B cell (primary cell): ENCODE measurements at regions not wholly inside any gene's neighbourhood (a gene's known extent, or its start where the extent isn't known, plus 50 kb on each side); places are given as distances from the start of the nearest gene placed in this dataset.

Source experiments
- ATAC-seq: fragments of 200-7000 bp; cut with Tn5 transposase; one replicate; pipeline ENCODE4 v1.10.0; 2021; ENCODE audit warnings: low read depth, mild to moderate bottlenecking, moderate number of reproducible peaks, moderate library complexity
- CTCF ChIA-PET: fragments of 350-600 bp; sonication (Branson Sonifier 250); formaldehyde crosslinking; loops from one replicate; lab custom pipeline; 2021; ENCODE audit warnings: antibody characterized with exemption, inconsistent platforms; lab: Charles Lee
- POLR2A ChIA-PET: fragments of 350-600 bp; sonication (Branson Sonifier 250); formaldehyde crosslinking; loops from one replicate; lab custom pipeline; 2021; ENCODE audit warnings: antibody characterized with exemption; lab: Charles Lee
- DNase-seq: peaks from one replicate; pipeline ENCODE4 v3.0.0; 2013
- H2AFZ ChIP-seq: 2 replicates; pipeline ENCODE4 v1.6.1; 2012; ENCODE audit warnings: mild to moderate bottlenecking, low read depth, low read length; ENCODE audit not compliant: insufficient read depth, poor library complexity, severe bottlenecking
- H3K27ac ChIP-seq, 2 donors: 1 replicate in 1 of 2; 2 replicates in 1 of 2; pipeline ENCODE4 v1.5.1; 2012 to 2013; ENCODE audit warnings: low read length in 2 of 2, mild to moderate bottlenecking in 2 of 2, moderate library complexity in 1 of 2
- H3K27me3 ChIP-seq, 4 experiments: fragments of 200-600 bp in 1 of 4; sonication (generic) in 1 of 4; replicated peaks in 1 of 4; 1 replicate in 2 of 4; 2 replicates in 2 of 4; pipeline versions ENCODE4 v1.6.1 to v1.7.0; 2013 to 2016; ENCODE audit warnings: low read length in 3 of 4, mild to moderate bottlenecking in 2 of 4, mixed read lengths in 1 of 4, moderate library complexity in 1 of 4; ENCODE audit not compliant: insufficient read depth in 4 of 4, control insufficient read depth in 3 of 4; ENCODE audit errors: control extremely low read depth in 1 of 4
- H3K36me3 ChIP-seq, 2 experiments: replicated peaks in 1 of 2; 1 replicate in 1 of 2; 2 replicates in 1 of 2; pipeline versions ENCODE4 v1.6.1 to v1.7.1; 2013; ENCODE audit warnings: low read length in 1 of 2; ENCODE audit not compliant: insufficient read depth in 2 of 2, control insufficient read depth in 1 of 2; ENCODE audit errors: control extremely low read depth in 1 of 2, extremely low read depth in 1 of 2
- H3K4me1 ChIP-seq, 2 donors: fragments of 200-600 bp in 1 of 2; sonication (generic) in 1 of 2; 1 replicate in 1 of 2; 2 replicates in 1 of 2; pipeline versions ENCODE4 v1.5.1 to v1.6.1; 2013 to 2017; ENCODE audit warnings: low read length in 2 of 2; ENCODE audit not compliant: control insufficient read depth in 2 of 2, insufficient read depth in 2 of 2
- H3K4me2 ChIP-seq: replicated peaks from 2 replicates; pipeline ENCODE3; 2012; ENCODE audit warnings: mild to moderate bottlenecking, low read depth, low read length; ENCODE audit not compliant: poor library complexity, severe bottlenecking
- H3K4me3 ChIP-seq, 5 experiments: fragments of 200-600 bp in 1 of 5; sonication (generic) in 1 of 5; 1 replicate in 3 of 5; 2 replicates in 2 of 5; pipeline versions ENCODE4 v1.5.1 to v1.7.0; 2011 to 2016; ENCODE audit warnings: low read length in 4 of 5, mild to moderate bottlenecking in 4 of 5, low read depth in 2 of 5, control low read depth in 1 of 5, moderate library complexity in 1 of 5; ENCODE audit not compliant: insufficient read depth in 1 of 5; ENCODE audit errors: control extremely low read depth in 1 of 5, extremely low read depth in 1 of 5
- H3K79me2 ChIP-seq: fragments of 200-600 bp; sonication (generic); one replicate; pipeline ENCODE4 v1.6.0; 2016; ENCODE audit warnings: low read length; ENCODE audit not compliant: control insufficient read depth, insufficient read depth
- H3K9ac ChIP-seq: fragments of 200-600 bp; sonication (generic); 2 replicates; pipeline ENCODE4 v1.6.1; 2017; ENCODE audit warnings: mild to moderate bottlenecking, low read length, moderate library complexity
- H3K9me3 ChIP-seq, 3 donors: one replicate each; pipeline versions ENCODE4 v1.6.1 to v1.7.1; 2013; ENCODE audit warnings: low read length in 2 of 3; ENCODE audit not compliant: control insufficient read depth in 2 of 3, insufficient read depth in 1 of 3; ENCODE audit errors: control extremely low read depth in 1 of 3
- H4K20me1 ChIP-seq: 2 replicates; pipeline ENCODE4 v1.6.0; 2012; ENCODE audit warnings: mild to moderate bottlenecking, low read length; ENCODE audit not compliant: insufficient read depth, control insufficient read depth, poor library complexity, severe bottlenecking
- H3K27ac Mint-ChIP-seq: one replicate; pipeline ENCODE4 v1.8.0; 2021; ENCODE audit warnings: mixed read lengths
- H3K27me3 Mint-ChIP-seq: one replicate; pipeline ENCODE4 v1.8.0; 2021; ENCODE audit warnings: mixed read lengths
- H3K4me1 Mint-ChIP-seq: one replicate; pipeline ENCODE4 v1.8.0; 2021; ENCODE audit warnings: mixed read lengths
- H3K4me3 Mint-ChIP-seq: one replicate; pipeline ENCODE4 v1.8.0; 2021; ENCODE audit warnings: mixed read lengths
- H3K9me3 Mint-ChIP-seq: one replicate; pipeline ENCODE4 v1.8.0; 2022; ENCODE audit warnings: mixed read lengths; ENCODE audit not compliant: insufficient read depth
- CTCF ChIP-seq: fragments of 200-600 bp; IDR thresholded peaks from one replicate; pipeline ENCODE4 v1.8.0; 2022; ENCODE audit warnings: antibody characterized with exemption, mild to moderate bottlenecking
- EZH2 ChIP-seq: IDR thresholded peaks from 2 replicates; pipeline ENCODE4 v1.6.1; 2012; ENCODE audit warnings: borderline replicate concordance, low read depth, mild to moderate bottlenecking, moderate library complexity, low read length; ENCODE audit not compliant: insufficient read depth, poor library complexity, severe bottlenecking
- WGBS: methylation state at CpG from one replicate; pipeline ENCODE4 v1.1.5; 2013; ENCODE audit warnings: missing lambda C conversion rate; ENCODE audit not compliant: insufficient coverage; 5-methylcytosine and 5-hydroxymethylcytosine counted together
- intact Hi-C: fragments of 100-400 bp; cut with micrococcal nuclease; formaldehyde crosslinking; loops from one replicate; pipeline ENCODE4 v1.10.0; 2022

DNA sequence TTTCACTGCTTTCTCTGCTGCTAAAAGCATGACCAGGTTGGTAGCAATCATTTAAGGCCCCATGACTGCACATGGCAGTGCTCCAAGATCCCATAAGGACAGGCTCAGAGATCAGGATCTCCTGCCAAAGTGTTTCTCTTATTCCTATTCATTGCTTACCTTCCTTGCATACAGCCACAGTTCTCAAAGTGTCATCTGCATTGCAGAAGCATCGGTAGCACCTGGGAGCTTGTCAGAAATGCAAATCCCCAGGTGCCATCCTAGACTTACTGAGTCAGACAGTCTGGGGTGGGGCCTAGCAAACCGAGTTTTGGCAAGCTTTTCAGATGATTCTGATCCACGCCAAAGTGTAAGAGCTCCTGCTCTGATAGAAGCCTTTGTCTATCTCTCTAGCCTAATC lies 489.0 kb upstream of the AUTS2 start:
- H3K27ac ChIP-seq = no peak overlapping the region
- Mint-ChIP-seq H3K9me3 (peaks cover 3% of the 10 kb centered on the region), H3K4me1 (no peaks in the 10 kb centered on the region), H3K27ac (no peak overlapping the region), H3K4me3 (no peak overlapping the region), H3K27me3 (peaks cover 3% of the 10 kb centered on the region)
- H3K4me3 ChIP-seq = no peak overlapping the region
- H3K9ac ChIP-seq = no peak overlapping the region
- H3K79me2 ChIP-seq = no peaks in the 10 kb centered on the region
- TF ChIP-seq CTCF (no peak), EZH2 (no peak)
- POLR2A ChIA-PET = no interaction called here
- H3K27me3 ChIP-seq = no peaks in the 10 kb centered on the region
- 47% methylated on average over 1 of the region's 3 CpGs for WGBS
- DNase-seq (no peak), ATAC-seq (no peak)
- intact Hi-C loops = no loop called here
- peaks cover 0 to 7% (median 0%) of the 10 kb centered on the region in 3 donors for H3K9me3 ChIP-seq
- H3K36me3 ChIP-seq = no peaks in the 10 kb centered on the region
- CTCF ChIA-PET = no interaction called here
- no peaks in the 10 kb centered on the region for H4K20me1 ChIP-seq
- H3K4me1 ChIP-seq = no peaks in the 10 kb centered on the region
- H2AFZ ChIP-seq = no peak overlapping the region
- H3K4me2 ChIP-seq = no peak overlapping the region

DNA sequence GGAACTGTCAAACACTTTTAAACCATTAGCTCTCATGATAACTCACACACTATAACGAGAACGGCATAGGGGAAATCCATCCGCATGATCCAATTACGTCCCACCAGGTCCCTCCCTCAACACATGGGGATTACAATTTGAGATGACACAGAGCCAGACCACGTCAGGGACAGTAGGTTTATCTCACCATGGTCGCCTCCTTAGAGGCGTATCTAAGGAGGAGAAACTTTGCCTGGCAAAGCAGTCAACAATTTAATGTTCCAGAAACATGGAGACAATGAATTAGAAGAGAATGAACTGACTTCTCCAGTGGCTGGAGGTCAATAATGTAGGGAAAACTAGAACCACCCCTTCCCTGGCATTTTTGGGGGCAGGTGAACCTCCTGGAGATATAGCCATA lies 488.4 kb upstream of the AUTS2 start:
- Histone ChIP-seq H3K4me3 (no peak overlapping the region), H2AFZ (no peak overlapping the region), H3K27me3 (no peaks in the 10 kb centered on the region), H3K4me1 (no peaks in the 10 kb centered on the region), H3K9ac (no peak overlapping the region), H3K4me2 (no peak overlapping the region), H4K20me1 (no peaks in the 10 kb centered on the region), H3K79me2 (no peaks in the 10 kb centered on the region), H3K9me3 (peaks cover 0 to 7% (median 0%) of the 10 kb centered on the region in 3 donors), H3K27ac (no peak overlapping the region), H3K36me3 (no peaks in the 10 kb centered on the region)
- POLR2A ChIA-PET = no interaction called here
- CTCF ChIA-PET = no interaction called here
- no peaks in the 10 kb centered on the region for H3K4me1 Mint-ChIP-seq
- ATAC-seq = no peak
- peaks cover 3% of the 10 kb centered on the region for H3K27me3 Mint-ChIP-seq
- TF ChIP-seq CTCF (no peak), EZH2 (no peak)
- peaks cover 3% of the 10 kb centered on the region for H3K9me3 Mint-ChIP-seq
- no peak for DNase-seq
- no peak overlapping the region for H3K27ac Mint-ChIP-seq
- intact Hi-C loops = no loop called here
- no peak overlapping the region for H3K4me3 Mint-ChIP-seq
- WGBS = 92% methylated on average over 7 of the region's 7 CpGs
